Activated naive CD4-positive, alpha-beta T cell treated with anti-CD3 and anti-CD28 coated beads, Interleukin-2, amount 50 U/mL, for 24 hours (primary cell): ENCODE measurements at regions not wholly inside any gene's neighbourhood (a gene's known extent, or its start where the extent isn't known, plus 50 kb on each side); places are given as distances from the start of the nearest gene placed in this dataset.

Experiments
- H3K27ac Mint-ChIP-seq: one replicate; pipeline ENCODE4 v1.8.0; 2021; ENCODE audit warnings: mild to moderate bottlenecking, mixed read lengths
- H3K27me3 Mint-ChIP-seq: one replicate; pipeline ENCODE4 v1.8.0; 2021; ENCODE audit warnings: mixed read lengths
- H3K36me3 Mint-ChIP-seq: one replicate; pipeline ENCODE4 v1.8.0; 2021; ENCODE audit warnings: mixed read lengths
- H3K4me1 Mint-ChIP-seq: one replicate; pipeline ENCODE4 v1.8.0; 2021; ENCODE audit warnings: mixed read lengths
- H3K4me3 Mint-ChIP-seq: one replicate; pipeline ENCODE4 v1.8.0; 2021; ENCODE audit warnings: mild to moderate bottlenecking, mixed read lengths
- H3K9me3 Mint-ChIP-seq: one replicate; pipeline ENCODE4 v1.8.0; 2021; ENCODE audit warnings: mixed read lengths

DNA sequence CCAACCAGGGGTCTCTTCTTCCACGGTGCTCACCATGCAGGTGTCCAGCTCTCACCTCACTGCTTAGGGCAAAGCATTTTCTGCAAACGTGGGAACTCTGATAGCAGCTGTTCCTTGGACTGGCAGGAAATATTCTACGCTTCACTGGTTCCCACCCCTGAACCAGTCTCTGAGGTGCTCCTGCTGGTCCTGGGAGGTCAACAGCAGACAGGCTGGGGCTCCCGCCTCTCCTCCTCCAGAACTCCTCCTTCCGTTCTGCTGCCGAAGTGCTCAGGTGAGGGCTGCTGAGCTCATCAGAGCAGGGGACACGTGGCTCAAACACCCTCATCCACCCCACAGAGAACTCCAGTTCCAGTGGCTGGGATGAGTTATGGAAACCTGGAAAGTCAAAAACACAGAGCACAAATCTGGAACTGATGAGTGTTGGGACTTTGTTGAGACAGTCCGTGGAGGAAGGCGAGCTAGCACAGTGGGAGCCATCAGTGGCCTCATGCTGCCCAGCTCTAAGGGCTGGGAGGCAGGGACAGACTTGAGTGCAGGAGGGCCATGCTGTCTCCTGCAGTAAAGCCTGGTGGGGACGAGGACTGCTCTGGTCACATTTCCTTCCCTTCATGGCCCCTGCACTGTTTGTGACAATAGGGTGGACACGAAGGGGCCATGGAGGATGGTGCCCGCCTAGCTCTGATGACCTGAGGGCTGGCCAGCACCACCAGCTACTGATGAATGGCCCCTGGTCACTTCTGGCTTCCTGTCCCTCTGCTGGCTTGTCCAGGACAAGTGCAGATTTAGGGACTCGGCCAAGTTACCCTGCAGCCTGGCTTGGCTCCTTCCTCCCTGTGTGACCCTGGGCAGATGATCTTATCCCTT lies 137.8 kb downstream of the KLF13 start:
- H3K9me3 Mint-ChIP-seq: no peaks in the 10 kb centered on the region
- H3K36me3 Mint-ChIP-seq: no peaks in the 10 kb centered on the region
- no peak overlapping the region for H3K4me3 Mint-ChIP-seq
- H3K27me3 Mint-ChIP-seq: no peaks in the 10 kb centered on the region
- peaks cover 14% of the 10 kb centered on the region for H3K4me1 Mint-ChIP-seq
- H3K27ac Mint-ChIP-seq: no peak overlapping the region

DNA sequence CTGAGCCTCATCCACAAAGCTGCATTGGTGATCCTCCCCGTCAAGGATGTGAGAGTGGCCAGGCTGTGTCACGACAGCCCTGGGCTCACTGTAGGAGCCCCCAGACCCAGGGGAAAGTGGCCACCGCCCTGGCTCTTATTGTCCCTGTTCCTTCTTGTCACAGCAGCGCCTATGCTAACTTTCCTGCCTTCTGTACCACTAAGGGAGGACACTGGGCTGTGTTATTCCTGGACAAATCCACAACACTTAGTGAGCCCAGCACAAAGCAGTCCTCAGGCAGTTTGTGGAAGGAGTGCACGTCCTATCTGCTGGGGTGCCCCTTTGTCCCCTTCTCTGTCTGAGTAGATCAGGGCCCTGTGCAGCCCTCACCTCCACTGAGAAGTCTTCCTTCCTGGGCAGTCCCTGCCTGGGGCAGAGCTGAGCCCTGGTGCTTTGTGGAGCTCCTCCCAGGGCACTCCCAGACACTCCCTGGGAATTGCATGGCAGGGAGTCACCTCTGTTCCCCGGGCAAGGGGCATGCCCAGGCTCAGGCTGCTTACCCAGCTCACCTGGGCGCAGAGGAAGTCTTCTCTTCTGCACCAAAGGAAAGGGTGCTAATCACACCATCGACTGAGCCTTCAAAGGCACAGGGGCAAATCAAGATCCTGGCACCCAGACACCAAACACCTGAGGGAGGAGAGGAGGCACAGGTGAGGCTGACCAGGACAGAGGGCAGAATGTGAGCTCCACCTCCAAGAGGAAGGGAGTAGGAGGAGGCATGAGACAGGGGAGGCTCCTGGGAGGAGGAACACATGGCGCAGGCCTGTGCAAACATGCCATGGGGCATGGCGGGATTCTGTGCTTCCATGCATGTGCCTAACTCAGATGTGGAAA lies 138.7 kb downstream of the KLF13 start:
- H3K4me3 Mint-ChIP-seq: no peak overlapping the region
- no peak overlapping the region for H3K27ac Mint-ChIP-seq
- H3K4me1 Mint-ChIP-seq: peaks cover 11% of the 10 kb centered on the region
- H3K27me3 Mint-ChIP-seq: no peaks in the 10 kb centered on the region
- H3K36me3 Mint-ChIP-seq: no peaks in the 10 kb centered on the region
- no peaks in the 10 kb centered on the region for H3K9me3 Mint-ChIP-seq

DNA sequence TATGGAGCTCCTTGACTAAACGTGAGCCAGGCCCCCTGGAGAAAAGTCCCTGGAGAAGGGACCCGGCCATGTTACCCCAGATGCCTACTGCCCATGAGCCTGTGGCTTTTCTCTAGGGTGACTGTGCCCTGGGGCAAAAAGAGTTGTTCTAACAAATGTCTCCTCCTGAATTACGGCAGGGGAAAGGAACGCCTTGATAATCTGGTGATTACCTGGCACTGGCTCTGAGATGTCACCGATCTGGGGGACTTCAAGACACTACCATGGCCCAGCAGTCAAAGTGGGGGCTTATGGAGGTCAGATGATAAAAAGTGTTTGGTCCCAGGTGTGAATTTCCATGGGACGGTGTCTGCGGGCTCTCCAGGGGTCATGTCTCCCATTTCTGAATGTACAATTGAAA lies 140.7 kb downstream of the KLF13 start:
- H3K4me3 Mint-ChIP-seq: no peak overlapping the region
- no peaks in the 10 kb centered on the region for H3K27me3 Mint-ChIP-seq
- no peaks in the 10 kb centered on the region for H3K9me3 Mint-ChIP-seq
- H3K36me3 Mint-ChIP-seq: no peaks in the 10 kb centered on the region
- H3K27ac Mint-ChIP-seq: no peak overlapping the region
- peaks cover 27% of the 10 kb centered on the region for H3K4me1 Mint-ChIP-seq

DNA sequence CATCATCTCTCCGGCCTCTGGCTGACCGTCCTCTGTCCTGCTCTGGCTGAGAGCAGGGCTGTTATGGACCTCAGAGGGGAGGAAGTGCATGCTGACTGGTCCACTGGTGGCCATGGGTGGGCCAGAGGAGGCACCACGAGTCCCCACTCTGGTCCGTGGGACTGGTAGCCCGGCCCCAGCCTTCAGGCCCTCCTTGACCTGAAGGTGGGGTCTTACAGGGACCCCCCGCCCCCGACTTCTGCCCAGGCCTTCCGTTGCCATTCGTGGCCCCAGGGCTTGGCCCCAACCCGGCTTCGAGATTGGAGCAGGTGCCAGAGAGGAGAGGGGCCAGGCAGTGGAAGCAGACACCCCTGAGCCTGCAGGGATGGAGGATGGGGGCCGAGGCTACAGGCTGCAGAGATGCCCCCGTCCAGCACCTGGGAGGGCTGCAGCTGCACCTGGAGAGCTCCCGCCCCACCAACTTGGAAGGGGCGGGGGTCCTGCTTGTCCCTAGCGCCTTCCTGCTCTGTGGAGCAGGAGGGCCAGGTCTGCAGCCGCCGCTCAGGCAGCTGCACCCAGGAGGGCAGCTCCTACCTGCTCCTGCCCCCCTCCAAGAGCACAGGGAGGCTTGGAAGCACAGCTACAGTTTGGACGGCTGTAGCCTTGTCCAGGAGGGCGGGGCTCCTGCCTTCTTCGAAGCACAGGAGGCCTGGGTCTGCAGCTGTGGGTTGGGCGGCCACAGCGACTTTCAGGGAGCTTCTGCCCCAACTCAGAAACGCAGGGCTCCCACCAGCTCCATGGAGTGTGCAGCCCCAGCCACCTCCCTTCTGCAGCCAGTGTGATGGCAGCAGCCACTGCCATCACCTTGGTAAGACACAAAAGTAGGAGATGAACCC lies 142.5 kb downstream of the KLF13 start:
- Mint-ChIP-seq H3K36me3 (peaks cover under 1% of the 10 kb centered on the region), H3K27me3 (no peaks in the 10 kb centered on the region), H3K27ac (no peak overlapping the region), H3K4me3 (no peak overlapping the region), H3K9me3 (peaks cover 2% of the 10 kb centered on the region), H3K4me1 (peaks cover 45% of the 10 kb centered on the region)

DNA sequence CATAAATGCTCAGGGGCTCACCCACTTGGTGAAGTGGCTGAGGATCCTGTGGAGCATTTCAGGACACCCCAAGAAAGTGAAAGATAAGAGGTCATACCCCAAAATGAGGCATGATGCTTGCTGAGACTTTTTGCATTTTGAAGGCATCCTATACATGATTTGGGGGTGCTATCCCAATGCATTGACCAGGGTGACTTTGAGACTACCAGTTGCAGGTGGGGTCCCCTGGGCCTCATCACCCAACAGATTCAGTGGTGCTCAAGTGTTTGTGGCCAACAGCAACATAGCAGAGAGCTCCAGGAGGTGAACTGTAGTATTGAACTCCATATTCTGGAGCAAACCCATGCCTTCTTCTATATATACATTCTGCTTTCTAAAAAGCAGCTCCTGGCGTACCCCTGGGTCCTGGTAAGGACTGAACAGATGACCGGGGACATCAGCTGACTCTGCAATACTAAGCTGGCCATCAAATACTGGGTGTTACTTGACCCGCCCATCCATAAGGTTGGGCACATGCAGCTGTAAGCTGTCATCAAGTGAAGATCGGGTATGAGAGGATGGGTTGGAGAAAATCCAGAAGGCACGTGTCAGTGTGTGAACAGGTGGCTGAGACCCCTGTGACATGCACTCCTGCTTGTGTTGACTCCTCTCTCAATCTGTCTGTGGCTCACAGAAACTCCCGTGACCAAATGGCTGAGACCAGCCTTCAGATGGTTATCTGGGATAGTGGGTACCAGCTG lies 143.3 kb downstream of the KLF13 start:
- H3K4me3 Mint-ChIP-seq: no peak overlapping the region
- peaks cover 53% of the 10 kb centered on the region for H3K4me1 Mint-ChIP-seq
- peaks cover 3% of the 10 kb centered on the region for H3K36me3 Mint-ChIP-seq
- H3K27ac Mint-ChIP-seq: no peak overlapping the region
- H3K27me3 Mint-ChIP-seq: no peaks in the 10 kb centered on the region
- peaks cover 6% of the 10 kb centered on the region for H3K9me3 Mint-ChIP-seq

DNA sequence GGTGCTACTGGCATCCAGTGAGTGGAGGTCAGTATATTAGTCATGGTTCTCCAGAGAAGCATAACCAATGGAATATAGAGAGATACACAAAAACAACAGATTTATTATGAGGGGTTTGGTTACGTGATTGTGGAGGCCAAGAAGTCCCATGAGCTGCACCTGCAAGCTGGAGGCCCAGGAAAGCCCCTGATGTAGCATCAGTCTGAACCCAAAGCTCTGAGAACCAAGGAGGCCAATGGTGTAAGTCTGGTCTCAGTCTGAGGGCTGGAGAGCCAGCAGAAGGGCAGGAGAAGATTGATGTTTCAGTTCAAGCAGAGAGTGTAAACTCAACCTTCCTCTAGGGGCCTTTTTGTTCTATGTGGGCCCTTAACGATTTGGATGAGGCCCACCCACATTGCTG lies 144.1 kb downstream of the KLF13 start:
- no peak overlapping the region for H3K4me3 Mint-ChIP-seq

DNA sequence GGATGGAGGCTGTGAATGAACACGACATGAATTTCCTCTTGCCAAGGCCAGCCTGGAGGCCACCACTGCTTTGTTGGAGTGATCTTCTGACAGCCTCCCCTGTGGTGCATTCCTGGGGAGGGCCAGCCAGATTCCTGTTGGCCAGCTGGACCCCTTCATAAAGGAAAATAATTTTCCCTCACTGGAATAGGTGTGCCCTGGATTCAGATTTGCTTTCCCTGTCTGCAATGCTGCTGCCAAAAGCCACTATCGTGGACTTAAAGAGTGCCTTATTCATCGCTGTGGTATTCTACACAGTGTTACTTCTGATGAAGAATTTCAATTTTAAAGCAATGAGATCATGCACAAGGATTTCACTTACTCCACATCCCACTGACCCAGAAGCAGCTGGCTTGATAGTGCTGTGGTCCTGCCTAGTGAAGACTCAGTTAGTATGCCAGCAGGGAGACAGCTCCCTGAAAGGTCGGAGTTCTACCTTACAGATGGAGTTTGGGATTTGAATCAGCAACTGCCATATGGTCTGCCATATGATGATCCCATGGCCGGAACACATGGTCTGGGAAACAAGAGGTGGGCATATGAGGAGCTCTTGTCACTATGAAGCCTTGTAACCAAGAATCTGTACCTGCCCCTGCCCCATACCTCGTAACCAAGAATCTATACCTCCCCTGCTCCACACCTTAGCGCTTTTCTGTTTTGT lies 145.2 kb downstream of the KLF13 start:
- Mint-ChIP-seq H3K4me1 (peaks cover 54% of the 10 kb centered on the region), H3K36me3 (peaks cover 3% of the 10 kb centered on the region), H3K27ac (peak overlapping the region; percentile 61), H3K4me3 (no peak overlapping the region), H3K9me3 (peaks cover 6% of the 10 kb centered on the region), H3K27me3 (no peaks in the 10 kb centered on the region)

More for the DNA sequence above, 144.1 kb downstream of the KLF13 start:
- H3K36me3 Mint-ChIP-seq: peaks cover 3% of the 10 kb centered on the region
- no peak overlapping the region for H3K27ac Mint-ChIP-seq
- H3K4me1 Mint-ChIP-seq: peaks cover 54% of the 10 kb centered on the region
- H3K9me3 Mint-ChIP-seq: peaks cover 6% of the 10 kb centered on the region
- no peaks in the 10 kb centered on the region for H3K27me3 Mint-ChIP-seq

DNA sequence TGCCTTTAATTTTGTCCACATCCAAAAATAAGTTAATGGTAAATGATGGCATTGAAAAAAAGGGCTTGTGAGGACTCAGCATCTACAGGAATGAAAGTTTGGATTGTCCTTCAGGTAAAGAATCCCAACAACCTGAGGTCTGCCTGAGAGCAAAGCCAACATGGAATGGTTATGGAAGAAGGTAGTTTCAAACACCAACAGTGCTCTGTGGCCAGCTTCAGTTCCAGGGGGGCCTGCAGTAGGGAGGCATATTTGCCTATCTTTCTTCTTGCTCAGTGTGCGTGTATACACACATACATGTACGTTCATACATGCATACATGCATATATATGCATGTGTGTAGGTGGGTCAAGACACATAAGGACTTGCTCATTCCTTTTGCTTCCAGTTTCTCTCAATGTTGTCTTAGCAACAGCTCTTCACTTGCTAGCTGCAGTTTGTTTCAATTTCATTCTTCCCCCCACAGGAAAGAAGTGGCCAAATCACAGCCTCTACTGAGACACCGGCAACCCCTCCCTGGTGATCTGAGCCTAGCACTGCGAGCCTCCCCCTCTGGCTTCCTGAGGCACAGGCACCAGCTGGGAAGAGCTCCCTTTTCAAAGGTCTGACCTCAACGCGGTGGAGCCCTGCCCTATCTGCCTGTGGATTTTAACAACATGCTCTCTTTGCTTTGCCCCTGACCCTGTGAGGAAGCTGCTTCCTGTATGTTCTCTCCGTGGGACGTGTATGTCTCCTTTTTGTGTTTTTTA lies 146.2 kb downstream of the KLF13 start:
- peak overlapping the region; percentile 97 for H3K27ac Mint-ChIP-seq
- peak overlapping the region; percentile 84 for H3K4me3 Mint-ChIP-seq
- H3K4me1 Mint-ChIP-seq: peaks cover 56% of the 10 kb centered on the region
- peaks cover 6% of the 10 kb centered on the region for H3K9me3 Mint-ChIP-seq
- H3K36me3 Mint-ChIP-seq: peaks cover 5% of the 10 kb centered on the region
- H3K27me3 Mint-ChIP-seq: no peaks in the 10 kb centered on the region

DNA sequence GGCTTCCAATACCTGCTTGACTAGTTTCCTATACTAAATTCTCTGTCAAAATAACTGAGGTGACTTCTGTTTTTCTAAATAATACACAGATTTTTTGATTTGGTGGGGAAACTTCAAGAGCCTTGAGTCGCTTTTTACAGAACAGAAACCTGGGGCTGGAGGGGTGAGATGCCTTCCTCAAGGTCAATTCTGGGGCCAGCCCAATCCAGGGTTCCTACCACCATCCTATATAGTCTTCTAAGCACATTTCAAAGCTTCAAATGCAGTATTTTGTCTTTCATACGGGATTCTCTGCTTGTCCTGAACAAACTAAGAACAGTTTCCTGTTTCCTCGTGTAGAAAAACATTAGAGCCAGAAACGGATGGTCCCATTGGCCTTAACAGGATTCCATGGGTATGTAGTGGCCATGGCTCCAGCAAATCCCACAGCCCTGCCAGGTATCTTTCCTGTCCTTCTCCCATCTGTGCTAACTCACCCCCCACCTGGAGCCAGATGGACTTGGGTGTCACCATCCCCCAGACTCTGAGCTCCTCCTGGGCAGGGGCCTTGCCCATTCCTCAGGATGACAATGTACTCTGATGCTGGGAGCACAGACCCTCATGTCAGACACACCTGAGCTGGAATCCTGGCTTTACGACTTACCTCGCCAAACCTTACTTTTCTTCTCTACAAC lies 146.9 kb downstream of the KLF13 start:
- Mint-ChIP-seq H3K27me3 (no peaks in the 10 kb centered on the region), H3K36me3 (peaks cover 5% of the 10 kb centered on the region), H3K4me1 (peaks cover 56% of the 10 kb centered on the region), H3K27ac (peak overlapping the region; percentile 97), H3K9me3 (peaks cover 6% of the 10 kb centered on the region), H3K4me3 (peak overlapping the region; percentile 84)

DNA sequence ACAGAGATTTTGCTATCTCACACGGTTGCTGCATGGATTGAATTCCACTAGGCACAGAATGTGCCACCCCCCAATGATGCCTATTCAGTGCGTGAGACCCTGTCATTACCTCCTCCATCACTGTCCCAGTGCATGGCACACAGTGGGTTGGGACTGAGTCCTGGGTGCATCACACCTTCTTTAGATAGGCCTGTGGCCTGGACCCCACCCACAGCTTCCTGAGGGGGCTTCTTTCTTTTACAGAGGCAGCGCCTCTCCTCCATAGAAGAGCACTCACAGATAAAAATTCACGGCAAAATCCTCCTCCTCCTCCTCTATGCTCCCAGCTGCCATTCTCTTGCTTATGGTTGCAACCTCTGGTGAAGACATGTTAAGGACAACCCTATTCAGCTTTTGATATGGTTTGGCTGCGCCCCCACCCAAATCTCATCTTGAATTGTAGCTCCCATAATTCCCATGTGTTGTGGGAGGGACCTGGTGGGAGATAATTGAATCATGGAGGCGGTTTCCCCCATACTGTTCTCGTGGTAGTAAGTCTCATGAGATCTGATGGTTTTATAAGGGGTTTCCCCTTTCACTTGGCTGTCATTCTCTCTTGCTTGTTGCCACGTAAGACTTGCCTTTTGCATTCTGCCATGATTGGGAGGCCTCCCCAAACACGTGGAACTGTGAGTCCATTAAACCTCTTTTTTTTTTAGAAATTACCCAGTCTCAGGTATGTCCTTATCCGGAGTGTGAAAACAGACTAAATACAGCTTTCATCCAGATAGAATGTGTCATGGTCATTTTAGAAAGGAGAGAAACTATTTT lies 147.6 kb downstream of the KLF13 start:
- H3K27me3 Mint-ChIP-seq: no peaks in the 10 kb centered on the region
- peaks cover 5% of the 10 kb centered on the region for H3K36me3 Mint-ChIP-seq
- H3K9me3 Mint-ChIP-seq: peaks cover 6% of the 10 kb centered on the region
- peaks cover 63% of the 10 kb centered on the region for H3K4me1 Mint-ChIP-seq
- peak overlapping the region; percentile 84 for H3K4me3 Mint-ChIP-seq
- H3K27ac Mint-ChIP-seq: peak overlapping the region; percentile 97

DNA sequence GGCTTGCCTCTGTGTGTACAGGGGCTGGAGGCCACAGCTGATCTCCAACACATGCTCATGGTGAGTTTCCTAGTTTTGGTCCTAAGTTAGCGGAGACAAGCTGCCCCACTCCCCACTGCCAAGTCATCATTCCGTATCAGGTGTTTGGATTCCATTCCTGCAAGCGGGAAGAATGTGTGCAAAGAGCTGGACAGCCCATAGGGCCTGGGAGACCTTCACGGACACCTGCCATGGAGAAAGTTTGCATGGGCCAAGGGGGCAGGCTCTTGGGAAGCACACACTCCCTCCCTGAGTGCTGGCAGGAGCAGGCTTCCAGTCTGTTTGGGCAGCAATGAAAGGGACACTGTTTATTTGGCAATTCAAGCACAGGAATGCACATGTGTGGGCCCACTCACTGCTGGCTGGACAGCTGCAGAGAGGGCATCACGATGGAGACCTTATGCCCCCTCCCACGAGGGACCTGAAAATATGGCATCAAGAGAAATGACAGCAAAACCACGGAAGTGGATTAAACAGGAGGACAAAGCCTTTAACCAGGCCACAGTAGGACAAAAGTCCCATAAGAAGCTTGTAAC lies 149.7 kb downstream of the KLF13 start:
- H3K36me3 Mint-ChIP-seq: peaks cover 5% of the 10 kb centered on the region
- peak overlapping the region; percentile 17 for H3K27ac Mint-ChIP-seq
- H3K27me3 Mint-ChIP-seq: no peaks in the 10 kb centered on the region
- H3K9me3 Mint-ChIP-seq: peaks cover 6% of the 10 kb centered on the region
- H3K4me3 Mint-ChIP-seq: no peak overlapping the region
- peaks cover 70% of the 10 kb centered on the region for H3K4me1 Mint-ChIP-seq

DNA sequence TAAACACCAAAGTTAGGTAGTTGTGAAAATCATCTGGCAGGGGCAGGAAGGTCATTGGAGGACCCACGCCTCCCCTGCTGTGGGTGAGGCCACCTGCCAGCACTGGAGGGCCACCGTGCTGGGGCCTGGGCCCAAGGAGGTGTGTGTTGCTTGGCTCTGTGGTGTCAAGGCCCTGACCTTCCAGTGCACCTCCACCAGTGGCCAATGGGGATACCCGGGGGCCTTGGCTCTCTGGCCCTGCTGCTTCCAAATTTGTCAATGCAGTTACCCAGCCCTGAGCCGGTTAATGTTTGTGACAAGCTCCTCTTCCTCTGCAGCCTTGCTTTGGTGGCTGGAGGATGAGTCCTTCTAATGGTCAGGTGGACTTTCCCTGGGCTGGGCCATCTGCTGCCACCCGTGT lies 150.2 kb downstream of the KLF13 start:
- Mint-ChIP-seq H3K27ac (peak overlapping the region; percentile 17), H3K4me1 (peaks cover 68% of the 10 kb centered on the region), H3K27me3 (no peaks in the 10 kb centered on the region), H3K4me3 (no peak overlapping the region), H3K9me3 (peaks cover 6% of the 10 kb centered on the region), H3K36me3 (peaks cover 5% of the 10 kb centered on the region)
